SK-N-SH treated with all-trans-retinoic acid at 6 μM for 48 hours (cell line): ENCODE measurements at regions not wholly inside any gene's neighbourhood (a gene's known extent, or its start where the extent isn't known, plus 50 kb on each side); places are given as distances from the start of the nearest gene placed in this dataset.

ENCODE experiments used
- BACH2 ChIP-seq: fragments of 250-450 bp; sonication (Bioruptor Pico); IDR thresholded peaks from 2 replicates; pipeline ENCODE4 v1.9.0; 2021; ENCODE audit warnings: mild to moderate bottlenecking, borderline replicate concordance
- RARB ChIP-seq: fragments of 250-450 bp; sonication (Bioruptor Pico); IDR thresholded peaks from 2 replicates; pipeline ENCODE4 v1.8.0; 2021; ENCODE audit warnings: mild to moderate bottlenecking, moderate library complexity
- TCF4 ChIP-seq: fragments of 250-450 bp; sonication (Bioruptor Pico); IDR thresholded peaks from 2 replicates; pipeline ENCODE4 v1.8.0; 2021; ENCODE audit warnings: mild to moderate bottlenecking, moderate library complexity, borderline replicate concordance
- TF ChIP-seq, protein P1 (sequence below): fragments of 250-450 bp; sonication (Bioruptor Pico); IDR thresholded peaks from 2 replicates; pipeline ENCODE4 v1.8.0; 2021; ENCODE audit warnings: low read depth, mild to moderate bottlenecking, moderate library complexity, borderline replicate concordance

DNA sequence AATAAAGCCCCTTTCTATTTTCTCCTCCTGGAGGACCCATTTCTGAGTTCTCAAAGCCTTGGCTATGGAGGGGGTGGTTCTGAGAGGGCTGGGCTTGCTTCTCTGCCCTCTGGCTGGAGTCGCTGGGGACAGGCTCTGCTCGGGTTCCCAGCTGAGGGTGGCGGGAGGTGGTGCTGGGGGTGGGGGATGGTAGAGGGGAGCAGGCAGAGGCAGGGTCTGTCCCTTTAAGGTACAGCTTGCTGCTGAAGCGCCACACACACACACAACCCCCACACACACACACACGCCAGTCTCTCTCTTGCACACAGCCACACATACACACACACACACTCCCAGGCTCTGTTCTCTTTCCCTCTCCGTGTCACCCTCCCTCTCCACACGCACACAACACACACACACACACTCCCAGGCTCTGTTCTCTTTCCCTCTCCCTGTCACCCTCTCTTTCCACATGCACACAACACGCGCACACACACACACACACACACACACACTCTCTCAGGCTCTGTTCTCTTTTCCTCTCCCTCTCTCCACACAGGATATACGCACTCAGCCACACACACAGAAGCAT is 69.8 kb upstream of the SSBP3 start:
- TF ChIP-seq, protein P1, sequence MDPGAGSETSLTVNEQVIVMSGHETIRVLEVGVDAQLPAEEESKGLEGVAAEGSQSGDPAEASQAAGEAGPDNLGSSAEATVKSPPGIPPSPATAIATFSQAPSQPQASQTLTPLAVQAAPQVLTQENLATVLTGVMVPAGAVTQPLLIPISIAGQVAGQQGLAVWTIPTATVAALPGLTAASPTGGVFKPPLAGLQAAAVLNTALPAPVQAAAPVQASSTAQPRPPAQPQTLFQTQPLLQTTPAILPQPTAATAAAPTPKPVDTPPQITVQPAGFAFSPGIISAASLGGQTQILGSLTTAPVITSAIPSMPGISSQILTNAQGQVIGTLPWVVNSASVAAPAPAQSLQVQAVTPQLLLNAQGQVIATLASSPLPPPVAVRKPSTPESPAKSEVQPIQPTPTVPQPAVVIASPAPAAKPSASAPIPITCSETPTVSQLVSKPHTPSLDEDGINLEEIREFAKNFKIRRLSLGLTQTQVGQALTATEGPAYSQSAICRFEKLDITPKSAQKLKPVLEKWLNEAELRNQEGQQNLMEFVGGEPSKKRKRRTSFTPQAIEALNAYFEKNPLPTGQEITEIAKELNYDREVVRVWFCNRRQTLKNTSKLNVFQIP = no peak
- TF ChIP-seq RARB (CRISPR knock-in tag) (no peak), TCF4 (no peak), BACH2 (no peak)
